Esophagus squamous epithelium (tissue), 5 donors: ENCODE measurements at regions not wholly inside any gene's neighbourhood (a gene's known extent, or its start where the extent isn't known, plus 50 kb on each side); places are given as distances from the start of the nearest gene placed in this dataset.

ENCODE experiments used
- DNase-seq: peaks from one replicate; lab custom pipeline; 2025; lab: John Stamatoyannopoulos, UW
- H3K27ac ChIP-seq, 4 donors: fragments of 200-600 bp; sonication (generic); one replicate each; pipeline ENCODE4 v1.5.1; 2016 to 2019; ENCODE audit warnings: mild to moderate bottlenecking in 1 of 4
- H3K27me3 ChIP-seq, 4 donors: fragments of 200-600 bp; sonication (generic); 1 replicate in 3 of 4; 2 replicates in 1 of 4; pipeline versions ENCODE4 v1.5.1 to v1.6.0; 2017 to 2021; ENCODE audit warnings: antibody characterized with exemption in 1 of 4
- H3K36me3 ChIP-seq, 3 donors: fragments of 200-600 bp; sonication (generic); one replicate each; pipeline ENCODE4 v1.5.1; 2016 to 2019
- H3K4me1 ChIP-seq, 3 donors: fragments of 200-600 bp; sonication (generic); one replicate each; pipeline ENCODE4 v1.5.1; 2017 to 2019
- H3K4me3 ChIP-seq, 4 donors: fragments of 200-600 bp; sonication (generic); 1 replicate in 3 of 4; 2 replicates in 1 of 4; pipeline ENCODE4 v1.5.1; 2016 to 2019; ENCODE audit warnings: mild to moderate bottlenecking in 2 of 4, moderate library complexity in 1 of 4
- H3K9me3 ChIP-seq, 3 donors: fragments of 200-600 bp; sonication (generic); one replicate each; pipeline ENCODE4 v1.5.1; 2016 to 2019
- POLR2A ChIP-seq, 4 donors: fragments of 450-650 bp; IDR thresholded peaks; one replicate each; pipeline ENCODE4 v1.6.1; 2017; ENCODE audit warnings: antibody characterized with exemption in 4 of 4, mild to moderate bottlenecking in 4 of 4, moderate library complexity in 3 of 4
- WGBS, 2 donors: methylation state at CpG; one replicate each; pipeline ENCODE4 v1.1.5; 2018; 5-methylcytosine and 5-hydroxymethylcytosine counted together
- intact Hi-C: fragments of 100-400 bp; cut with DNase I; formaldehyde crosslinking; loops from one replicate; pipeline ENCODE4 v1.15.0; 2022
- TF ChIP-seq, protein P1 (sequence below), 6 experiments: fragments of 450-650 bp in 4 of 6; fragments of 200-600 bp in 2 of 6; sonication (generic) in 2 of 6; IDR thresholded peaks; one replicate each; pipeline ENCODE4 v1.5.1; 2016 to 2019; ENCODE audit warnings: antibody characterized with exemption in 6 of 6, mild to moderate bottlenecking in 4 of 6, moderate library complexity in 4 of 6
- donor health status: DM: yes; HTN: yes; CAD: no.

DNA sequence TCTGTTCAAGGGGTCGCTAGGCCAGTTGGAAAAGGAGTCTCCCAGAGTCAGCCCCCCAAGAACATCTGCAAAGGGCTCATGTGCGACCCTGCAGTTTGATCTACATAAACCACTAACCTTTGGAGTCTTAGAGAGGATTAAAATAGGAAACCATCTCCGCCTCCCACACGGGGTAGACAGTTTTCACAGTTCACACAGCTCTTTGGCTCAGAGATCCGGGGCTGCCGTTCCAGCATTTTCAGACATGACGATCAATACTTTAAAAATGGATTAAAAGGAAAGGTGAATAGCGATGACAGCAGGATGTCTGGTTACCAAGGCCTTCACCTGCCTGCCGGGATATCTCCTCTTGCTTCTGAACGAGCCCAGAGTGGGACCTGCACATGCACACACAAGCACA lies 59.8 kb upstream of the BCL11B start:
- no peak for TF ChIP-seq POLR2A (IDR thresholded peaks at IDR 0.05)
- TF ChIP-seq, protein P1, sequence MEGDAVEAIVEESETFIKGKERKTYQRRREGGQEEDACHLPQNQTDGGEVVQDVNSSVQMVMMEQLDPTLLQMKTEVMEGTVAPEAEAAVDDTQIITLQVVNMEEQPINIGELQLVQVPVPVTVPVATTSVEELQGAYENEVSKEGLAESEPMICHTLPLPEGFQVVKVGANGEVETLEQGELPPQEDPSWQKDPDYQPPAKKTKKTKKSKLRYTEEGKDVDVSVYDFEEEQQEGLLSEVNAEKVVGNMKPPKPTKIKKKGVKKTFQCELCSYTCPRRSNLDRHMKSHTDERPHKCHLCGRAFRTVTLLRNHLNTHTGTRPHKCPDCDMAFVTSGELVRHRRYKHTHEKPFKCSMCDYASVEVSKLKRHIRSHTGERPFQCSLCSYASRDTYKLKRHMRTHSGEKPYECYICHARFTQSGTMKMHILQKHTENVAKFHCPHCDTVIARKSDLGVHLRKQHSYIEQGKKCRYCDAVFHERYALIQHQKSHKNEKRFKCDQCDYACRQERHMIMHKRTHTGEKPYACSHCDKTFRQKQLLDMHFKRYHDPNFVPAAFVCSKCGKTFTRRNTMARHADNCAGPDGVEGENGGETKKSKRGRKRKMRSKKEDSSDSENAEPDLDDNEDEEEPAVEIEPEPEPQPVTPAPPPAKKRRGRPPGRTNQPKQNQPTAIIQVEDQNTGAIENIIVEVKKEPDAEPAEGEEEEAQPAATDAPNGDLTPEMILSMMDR (IDR thresholded peaks at IDR 0.05) = no peak
- no peak for DNase-seq
- no peak overlapping the region for H3K4me3 ChIP-seq
- no peaks in the 10 kb centered on the region for H3K36me3 ChIP-seq
- H3K27ac ChIP-seq = no peak overlapping the region
- H3K27me3 ChIP-seq = peaks cover 0 to 58% (median 0%) of the 10 kb centered on the region in 4 donors
- H3K4me1 ChIP-seq = peaks cover 0 to 4% (median 0%) of the 10 kb centered on the region in 3 donors
- intact Hi-C loops = no loop called here
- 54 to 59% methylated on average over 8 to 10 of the region's 10 CpGs for WGBS, 2 donors
- H3K9me3 ChIP-seq = no peaks in the 10 kb centered on the region

DNA sequence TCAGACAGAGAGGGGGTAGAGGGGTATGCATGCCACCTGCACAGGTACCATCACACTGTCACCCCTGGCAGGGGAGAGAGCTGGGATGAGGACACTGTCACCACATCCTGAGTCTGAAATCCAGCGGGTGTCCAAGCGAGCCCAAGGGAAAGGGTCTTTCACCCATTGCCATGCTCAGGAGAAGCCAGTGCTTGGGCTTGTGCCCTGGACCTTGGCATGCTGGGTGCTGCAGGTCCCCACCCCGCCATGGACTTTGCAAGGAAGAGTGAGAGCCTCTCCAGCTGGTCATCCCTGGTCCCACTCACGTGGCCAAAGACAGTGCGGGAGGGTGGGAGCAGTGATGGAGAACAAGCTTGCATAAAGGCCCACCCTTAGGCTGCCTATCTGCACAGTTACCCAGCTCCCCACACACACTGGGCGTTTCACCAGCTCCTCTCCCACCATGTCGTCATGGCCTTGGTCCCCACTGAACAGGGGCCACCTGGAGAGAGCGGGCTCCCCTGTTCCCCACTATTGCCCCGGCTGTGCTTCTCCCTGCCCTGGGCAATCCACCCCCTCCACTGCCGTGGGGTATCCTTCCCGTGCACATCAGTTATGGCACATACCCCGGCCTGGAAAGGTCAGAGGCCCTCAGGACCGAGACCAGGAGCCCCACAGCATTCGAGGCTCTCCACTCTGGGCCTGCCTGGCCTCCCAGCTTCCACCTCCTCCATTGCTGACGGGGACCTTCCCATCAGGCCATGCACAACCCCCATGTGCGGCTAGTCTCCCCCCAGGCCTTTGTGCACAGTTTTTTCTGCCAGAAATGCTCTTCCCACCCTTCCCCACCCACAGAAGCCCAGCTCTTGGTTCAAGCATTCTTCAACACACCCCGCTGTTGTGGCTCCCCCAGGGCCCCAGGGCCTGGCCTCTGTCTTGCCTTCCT lies 58.6 kb upstream of the BCL11B start:
- H3K9me3 ChIP-seq = no peaks in the 10 kb centered on the region
- H3K4me3 ChIP-seq = no peak overlapping the region
- H3K36me3 ChIP-seq = no peaks in the 10 kb centered on the region
- no peak overlapping the region for H3K27ac ChIP-seq
- no peak for DNase-seq
- peaks cover 0 to 4% (median 0%) of the 10 kb centered on the region in 3 donors for H3K4me1 ChIP-seq
- intact Hi-C loops = no loop called here
- 79 to 84% methylated on average over 7 to 15 of the region's 17 CpGs for WGBS, 2 donors
- no peak for TF ChIP-seq POLR2A (IDR thresholded peaks at IDR 0.05)
- TF ChIP-seq, protein P1 (IDR thresholded peaks at IDR 0.05) = no peak
- peaks cover 0 to 69% (median 0%) of the 10 kb centered on the region in 4 donors for H3K27me3 ChIP-seq

DNA sequence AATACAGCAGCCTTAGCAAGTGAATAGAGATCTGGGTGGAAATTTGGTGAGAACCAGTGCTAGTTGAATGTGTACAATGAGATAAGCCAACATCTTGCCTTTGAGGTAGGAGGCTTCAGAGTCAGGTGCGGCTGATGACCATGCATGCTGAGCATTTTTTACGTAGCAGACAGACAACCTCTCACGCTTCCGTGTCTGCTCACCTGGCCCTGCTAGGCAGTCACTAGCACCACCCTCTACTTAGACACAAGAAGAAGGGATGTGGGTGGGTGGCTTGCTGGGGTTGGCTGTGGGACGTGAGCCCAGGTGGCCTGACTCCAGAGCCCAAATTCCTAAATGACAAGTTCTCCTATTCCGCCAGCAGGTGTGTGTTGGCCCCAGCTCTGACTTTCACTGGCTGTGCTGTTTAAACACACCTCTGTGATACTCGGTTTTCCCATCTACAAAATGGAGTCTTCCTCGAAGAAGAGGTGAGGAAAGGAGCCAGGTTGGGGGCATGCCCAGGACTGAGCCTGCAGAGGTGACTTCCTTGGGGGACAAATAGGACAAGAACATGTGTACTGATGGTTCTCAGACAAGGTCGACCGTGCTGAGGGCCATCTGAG lies 57.8 kb upstream of the BCL11B start:
- Histone ChIP-seq H3K36me3 (no peaks in the 10 kb centered on the region), H3K4me3 (no peak overlapping the region), H3K9me3 (no peaks in the 10 kb centered on the region), H3K27ac (no peak overlapping the region), H3K27me3 (peaks cover 0 to 73% (median 0%) of the 10 kb centered on the region in 4 donors), H3K4me1 (peaks cover 0 to 4% (median 0%) of the 10 kb centered on the region in 3 donors)
- intact Hi-C loops = no loop called here
- 45 to 61% methylated on average over 8 to 9 of the region's 10 CpGs for whole genome bisulfite sequencing, 2 donors
- TF ChIP-seq POLR2A (IDR thresholded peaks at IDR 0.05) = no peak
- TF ChIP-seq, protein P1 (IDR thresholded peaks at IDR 0.05) = no peak
- no peak for DNase-seq

DNA sequence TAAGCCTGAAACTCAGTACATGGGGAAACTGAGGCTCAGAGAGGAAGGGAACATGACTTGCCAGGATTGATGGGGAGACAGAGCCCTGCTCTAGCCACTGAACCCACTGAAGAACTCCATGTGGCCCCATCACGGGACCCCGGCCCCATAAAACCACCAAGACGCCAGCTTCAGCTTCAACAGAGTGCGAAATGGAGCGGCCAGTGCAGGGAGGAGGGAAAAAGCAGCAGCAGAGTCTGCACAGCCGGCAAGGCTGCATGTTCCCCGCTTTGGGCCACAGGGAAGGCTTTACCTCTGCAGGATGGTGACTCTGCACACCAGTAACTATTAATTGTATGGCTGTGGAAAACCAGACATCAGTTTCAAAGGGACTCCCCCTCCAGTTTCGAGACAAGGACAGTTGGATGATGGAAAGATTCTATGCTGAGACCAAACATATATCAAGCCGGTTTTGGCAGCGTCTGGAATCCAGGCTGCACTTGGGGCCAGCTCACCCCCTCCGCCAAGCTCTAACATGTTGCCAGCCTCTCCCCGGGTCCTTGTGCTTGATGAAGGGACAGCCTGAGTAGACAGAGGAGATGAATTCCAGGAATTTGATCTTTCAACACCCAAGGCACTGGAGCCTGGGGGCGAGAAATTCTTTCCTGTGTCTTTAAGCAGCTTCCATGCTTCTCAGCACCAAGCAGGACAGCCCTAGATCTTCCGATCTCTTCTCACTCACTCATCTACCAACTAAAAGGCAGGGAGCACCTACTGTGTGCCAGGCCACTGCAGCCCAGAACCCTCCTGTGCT lies 55.7 kb upstream of the BCL11B start:
- 39 to 41% methylated on average over 11 to 14 of the region's 14 CpGs for WGBS, 2 donors
- Histone ChIP-seq H3K27me3 (peaks cover 0 to 73% (median 0%) of the 10 kb centered on the region in 4 donors), H3K27ac (no peak overlapping the region), H3K36me3 (no peaks in the 10 kb centered on the region), H3K9me3 (no peaks in the 10 kb centered on the region), H3K4me3 (no peak overlapping the region), H3K4me1 (peaks cover 0 to 4% (median 0%) of the 10 kb centered on the region in 3 donors)
- intact Hi-C loops = no loop called here
- TF ChIP-seq, protein P1 (IDR thresholded peaks at IDR 0.05) = no peak
- no peak for TF ChIP-seq POLR2A (IDR thresholded peaks at IDR 0.05)
- no peak for DNase-seq
